ENCODE measurements at regions not wholly inside any gene's neighbourhood (a gene's known extent, or its start where the extent isn't known, plus 50 kb on each side); places are given as distances from the start of the nearest gene placed in this dataset.

DNA sequence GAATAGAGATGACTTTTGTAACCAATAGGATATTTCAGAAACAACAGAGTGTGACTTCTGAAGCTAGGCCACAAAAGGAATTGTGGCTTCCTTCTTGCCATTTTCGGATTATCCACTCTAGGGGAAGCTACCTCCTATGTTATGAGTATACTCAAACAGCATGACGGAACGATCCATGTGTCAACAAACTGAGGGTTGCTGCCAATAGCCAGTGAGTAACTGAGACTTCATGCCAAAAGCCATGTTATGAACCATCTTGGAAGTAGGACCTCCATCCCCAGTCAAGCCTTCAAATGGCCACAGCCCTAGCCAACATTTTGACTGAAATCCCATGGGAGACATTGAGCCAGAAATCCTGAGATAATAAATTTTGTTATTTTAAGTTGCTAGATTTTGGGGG is 69.0 kb upstream of the IL6 start:
- Histone ChIP-seq H3K27me3 (ENCODE audit: insufficient read depth, low read length) (no peaks in the 10 kb centered on the region), H3K36me3 (ENCODE audit: insufficient read depth, low read length) (no peaks in the 10 kb centered on the region), H3K9me3 (ENCODE audit: control insufficient read depth in 1 of 2, low read length in 2 of 2) (no peaks in the 10 kb centered on the region), H3K4me3 (ENCODE audit: low read length in 2 of 2) (no peak overlapping the region), H3K4me1 (ENCODE audit: insufficient read depth, low read length) (no peaks in the 10 kb centered on the region), H3K27ac (ENCODE audit: low read depth, low read length) (no peak overlapping the region)
- intact Hi-C loops (cut with micrococcal nuclease) = no loop called here
- Mint-ChIP-seq H3K27ac (no peak overlapping the region), H3K36me3 (no peaks in the 10 kb centered on the region), H3K4me3 (no peak overlapping the region), H3K9me3 (no peaks in the 10 kb centered on the region), H3K4me1 (peaks cover 0 to 8% (median 0%) of the 10 kb centered on the region in 4 donors), H3K27me3 (peaks cover 0 to 1% of the 10 kb centered on the region in 2 donors)
- ChIA-PET POLR2A (ENCODE audit: partially characterized antibody) (no interaction called here), CTCF (ENCODE audit: partially characterized antibody) (interaction anchor here (2.5 to 5.7 kb wide), 2 partner anchors 67 to 70 kb away, joined by 12 to 30 read pairs; partner anchors contain the start of gene IL6)
- DNase-seq = no peak

- ChIA-PET CTCF (ENCODE audit: partially characterized antibody) (interaction anchor here (2.5 to 5.7 kb wide), 2 partner anchors 68 to 70 kb away, joined by 12 to 30 read pairs; partner anchors contain the start of gene IL6), POLR2A (ENCODE audit: partially characterized antibody) (no interaction called here)
- peak in 2 of 5 donors; percentile 9 to 10 for DNase-seq
- Histone ChIP-seq H3K27me3 (ENCODE audit: insufficient read depth, low read length) (no peaks in the 10 kb centered on the region), H3K9me3 (ENCODE audit: control insufficient read depth in 1 of 2, low read length in 2 of 2) (no peaks in the 10 kb centered on the region), H3K4me3 (ENCODE audit: low read length in 2 of 2) (no peak overlapping the region), H3K36me3 (ENCODE audit: insufficient read depth, low read length) (no peaks in the 10 kb centered on the region), H3K27ac (ENCODE audit: low read depth, low read length) (no peak overlapping the region), H3K4me1 (ENCODE audit: insufficient read depth, low read length) (no peaks in the 10 kb centered on the region)
- intact Hi-C loops (cut with micrococcal nuclease) = loop anchor here (1.0 kb wide), 1 partner anchor 69 kb away; no protein-coding TSS in a partner anchor
- no peak overlapping the region for H3K4me3 Mint-ChIP-seq
- H3K27me3 Mint-ChIP-seq = peaks cover 0 to 1% of the 10 kb centered on the region in 2 donors
- H3K27ac Mint-ChIP-seq = no peak overlapping the region
- no peaks in the 10 kb centered on the region for H3K36me3 Mint-ChIP-seq
- peaks cover 0 to 7% (median 0%) of the 10 kb centered on the region in 4 donors for H3K4me1 Mint-ChIP-seq
- H3K9me3 Mint-ChIP-seq = no peaks in the 10 kb centered on the region
Measured at GRCh38 chr7:22657479-22657878, 69.5 kb upstream of the IL6 start.

- H3K4me1 ChIP-seq (ENCODE audit: insufficient read depth, low read length) = no peaks in the 10 kb centered on the region
- POLR2A ChIA-PET (ENCODE audit: partially characterized antibody) = no interaction called here
- peaks cover 0 to 6% (median 0%) of the 10 kb centered on the region in 4 donors for H3K4me1 Mint-ChIP-seq
- H3K27me3 Mint-ChIP-seq = peaks cover 0 to 1% of the 10 kb centered on the region in 2 donors
- no peaks in the 10 kb centered on the region for H3K9me3 Mint-ChIP-seq
- CTCF ChIA-PET (ENCODE audit: partially characterized antibody) = interaction anchor here (1.4 to 5.7 kb wide), 4 partner anchors 69 to 400 kb away, joined by 3 to 30 read pairs (median 6); partner anchors contain the start of gene IL6
- no peak overlapping the region for H3K4me3 ChIP-seq (ENCODE audit: low read length in 2 of 2)
- peak overlapping the region in 1 of 7 donors; percentile 18 for H3K27ac Mint-ChIP-seq
- intact Hi-C loops (cut with micrococcal nuclease) = no loop called here
- no peaks in the 10 kb centered on the region for H3K9me3 ChIP-seq (ENCODE audit: control insufficient read depth in 1 of 2, low read length in 2 of 2)
- no peaks in the 10 kb centered on the region for H3K27me3 ChIP-seq (ENCODE audit: insufficient read depth, low read length)
- H3K4me3 Mint-ChIP-seq = no peak overlapping the region
- DNase-seq = no peak
- H3K36me3 ChIP-seq (ENCODE audit: insufficient read depth, low read length) = no peaks in the 10 kb centered on the region
- no peak overlapping the region for H3K27ac ChIP-seq (ENCODE audit: low read depth, low read length)
- no peaks in the 10 kb centered on the region for H3K36me3 Mint-ChIP-seq
Measured at GRCh38 chr7:22655781-22656180, 71.2 kb upstream of the IL6 start.

DNA sequence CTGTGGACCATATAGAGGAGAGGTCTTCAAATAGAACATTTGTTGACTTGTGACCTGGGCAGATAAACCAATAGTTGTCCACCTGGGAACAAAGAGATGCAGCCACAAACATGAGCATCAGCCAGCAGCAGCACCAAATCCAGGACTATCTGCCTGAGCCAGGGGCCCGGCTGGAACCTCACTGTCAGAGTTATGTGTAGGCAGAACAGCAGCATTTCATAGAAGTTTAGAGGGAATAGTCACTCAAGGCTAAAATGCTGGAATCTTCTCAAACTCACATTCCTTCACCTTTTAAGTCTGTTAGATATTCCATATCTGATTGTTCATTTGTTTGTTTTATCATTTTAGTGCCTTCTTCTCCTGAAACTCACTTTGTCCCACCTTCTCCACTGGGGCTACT is 72.2 kb upstream of the IL6 start:
- Histone ChIP-seq H3K27ac (ENCODE audit: low read depth, low read length) (no peak overlapping the region), H3K4me3 (ENCODE audit: low read length in 2 of 2) (no peak overlapping the region), H3K36me3 (ENCODE audit: insufficient read depth, low read length) (no peaks in the 10 kb centered on the region), H3K27me3 (ENCODE audit: insufficient read depth, low read length) (no peaks in the 10 kb centered on the region), H3K9me3 (ENCODE audit: control insufficient read depth in 1 of 2, low read length in 2 of 2) (no peaks in the 10 kb centered on the region), H3K4me1 (ENCODE audit: insufficient read depth, low read length) (no peaks in the 10 kb centered on the region)
- no peaks in the 10 kb centered on the region for H3K9me3 Mint-ChIP-seq
- H3K4me1 Mint-ChIP-seq = peaks cover 0 to 6% (median 0%) of the 10 kb centered on the region in 4 donors
- H3K36me3 Mint-ChIP-seq = no peaks in the 10 kb centered on the region
- no peak for DNase-seq
- intact Hi-C loops (cut with micrococcal nuclease) = no loop called here
- H3K4me3 Mint-ChIP-seq = no peak overlapping the region
- POLR2A ChIA-PET (ENCODE audit: partially characterized antibody) = no interaction called here
- CTCF ChIA-PET (ENCODE audit: partially characterized antibody) = interaction anchor here (1.4 to 5.7 kb wide), 4 partner anchors 70 to 401 kb away, joined by 3 to 30 read pairs (median 6); partner anchors contain the start of gene IL6
- no peak overlapping the region for H3K27ac Mint-ChIP-seq
- peaks cover 1 to 2% of the 10 kb centered on the region in 2 donors for H3K27me3 Mint-ChIP-seq

GRCh38 chr7:22653951-22654350 is 73.0 kb upstream of the IL6 start:
- Histone ChIP-seq H3K4me1 (ENCODE audit: insufficient read depth, low read length) (no peaks in the 10 kb centered on the region), H3K9me3 (ENCODE audit: control insufficient read depth in 1 of 2, low read length in 2 of 2) (no peaks in the 10 kb centered on the region), H3K36me3 (ENCODE audit: insufficient read depth, low read length) (no peaks in the 10 kb centered on the region), H3K27ac (ENCODE audit: low read depth, low read length) (no peak overlapping the region), H3K4me3 (ENCODE audit: low read length in 2 of 2) (no peak overlapping the region), H3K27me3 (ENCODE audit: insufficient read depth, low read length) (no peaks in the 10 kb centered on the region)
- peaks cover 1 to 2% of the 10 kb centered on the region in 2 donors for H3K27me3 Mint-ChIP-seq
- ChIA-PET POLR2A (ENCODE audit: partially characterized antibody) (no interaction called here), CTCF (ENCODE audit: partially characterized antibody) (interaction anchor here (5.7 kb wide), 1 partner anchor 74 kb away, joined by 30 read pairs; the partner anchor contains the start of gene IL6)
- H3K4me3 Mint-ChIP-seq = no peak overlapping the region
- no peak overlapping the region for H3K27ac Mint-ChIP-seq
- no peaks in the 10 kb centered on the region for H3K9me3 Mint-ChIP-seq
- no peaks in the 10 kb centered on the region for H3K36me3 Mint-ChIP-seq
- intact Hi-C loops (cut with micrococcal nuclease) = no loop called here
- H3K4me1 Mint-ChIP-seq = peaks cover 0 to 6% (median 0%) of the 10 kb centered on the region in 4 donors
- no peak for DNase-seq

GRCh38 chr7:22651534-22652243 is 75.3 kb upstream of the IL6 start:
- ChIA-PET POLR2A (ENCODE audit: partially characterized antibody) (no interaction called here), CTCF (ENCODE audit: partially characterized antibody) (no interaction called here)
- Histone ChIP-seq H3K4me3 (ENCODE audit: low read length in 2 of 2) (no peak overlapping the region), H3K4me1 (ENCODE audit: insufficient read depth, low read length) (no peaks in the 10 kb centered on the region), H3K9me3 (ENCODE audit: control insufficient read depth in 1 of 2, low read length in 2 of 2) (no peaks in the 10 kb centered on the region), H3K27me3 (ENCODE audit: insufficient read depth, low read length) (no peaks in the 10 kb centered on the region), H3K27ac (ENCODE audit: low read depth, low read length) (no peak overlapping the region), H3K36me3 (ENCODE audit: insufficient read depth, low read length) (no peaks in the 10 kb centered on the region)
- no peak overlapping the region for H3K4me3 Mint-ChIP-seq
- peaks cover 1 to 5% of the 10 kb centered on the region in 2 donors for H3K27me3 Mint-ChIP-seq
- no peak overlapping the region for H3K27ac Mint-ChIP-seq
- no peak for DNase-seq
- peaks cover 0 to 21% (median 15%) of the 10 kb centered on the region in 8 donors for H3K9me3 Mint-ChIP-seq
- intact Hi-C loops (cut with micrococcal nuclease) = no loop called here
- H3K36me3 Mint-ChIP-seq = peaks cover 0 to 5% of the 10 kb centered on the region in 2 donors
- H3K4me1 Mint-ChIP-seq = no peaks in the 10 kb centered on the region

- POLR2A ChIA-PET (ENCODE audit: partially characterized antibody) = no interaction called here
- H3K36me3 ChIP-seq (ENCODE audit: insufficient read depth, low read length) = no peaks in the 10 kb centered on the region
- Mint-ChIP-seq H3K4me3 (no peak overlapping the region), H3K27ac (no peak overlapping the region), H3K4me1 (no peaks in the 10 kb centered on the region), H3K27me3 (peaks cover 1 to 5% of the 10 kb centered on the region in 2 donors), H3K36me3 (peaks cover 0 to 5% of the 10 kb centered on the region in 2 donors), H3K9me3 (peaks cover 0 to 24% (median 21%) of the 10 kb centered on the region in 8 donors)
- no peaks in the 10 kb centered on the region for H3K27me3 ChIP-seq (ENCODE audit: insufficient read depth, low read length)
- peaks cover 0 to 5% of the 10 kb centered on the region in 2 donors for H3K9me3 ChIP-seq (ENCODE audit: control insufficient read depth in 1 of 2, low read length in 2 of 2)
- no peak for DNase-seq
- CTCF ChIA-PET (ENCODE audit: partially characterized antibody) = no interaction called here
- no peaks in the 10 kb centered on the region for H3K4me1 ChIP-seq (ENCODE audit: insufficient read depth, low read length)
- no peak overlapping the region for H3K4me3 ChIP-seq (ENCODE audit: low read length in 2 of 2)
- intact Hi-C loops (cut with micrococcal nuclease) = no loop called here
- no peak overlapping the region for H3K27ac ChIP-seq (ENCODE audit: low read depth, low read length)
Measured at GRCh38 chr7:22651036-22651435, 76.0 kb upstream of the IL6 start.
